Mucosa of rectum (tissue), 2 donors: ENCODE measurements at regions not wholly inside any gene's neighbourhood (a gene's known extent, or its start where the extent isn't known, plus 50 kb on each side); places are given as distances from the start of the nearest gene placed in this dataset.
"Not testable (repeated sequence)": the region's sequence is repeated elsewhere in the genome, so short reads cannot be mapped to it uniquely, and the experiment has no call there.

Experiments
- H3K27ac ChIP-seq, 2 donors: one replicate each; pipeline ENCODE4 v1.7.0; 2013; ENCODE audit warnings: inconsistent platforms in 2 of 2, low read depth in 2 of 2, low read length in 2 of 2
- H3K27me3 ChIP-seq, 2 donors: one replicate each; pipeline ENCODE4 v1.7.0; 2013; ENCODE audit warnings: low read length in 2 of 2; ENCODE audit not compliant: control insufficient read depth in 2 of 2, insufficient read depth in 2 of 2
- H3K36me3 ChIP-seq, 2 donors: one replicate each; pipeline ENCODE4 v1.7.0; 2013; ENCODE audit warnings: low read length in 2 of 2; ENCODE audit not compliant: control insufficient read depth in 2 of 2, insufficient read depth in 2 of 2
- H3K4me1 ChIP-seq, 2 donors: one replicate each; pipeline ENCODE4 v1.7.0; 2013; ENCODE audit warnings: low read length in 2 of 2, mild to moderate bottlenecking in 1 of 2; ENCODE audit not compliant: control insufficient read depth in 2 of 2, insufficient read depth in 2 of 2
- H3K4me3 ChIP-seq, 2 donors: one replicate each; pipeline ENCODE4 v1.7.0; 2013; ENCODE audit warnings: low read length in 2 of 2
- H3K9ac ChIP-seq, 2 donors: one replicate each; pipeline ENCODE4 v1.7.0; 2013; ENCODE audit warnings: low read length in 2 of 2, low read depth in 1 of 2, mild to moderate bottlenecking in 1 of 2
- H3K9me3 ChIP-seq, 2 donors: one replicate each; pipeline ENCODE4 v1.7.0; 2013; ENCODE audit warnings: low read length in 2 of 2; ENCODE audit not compliant: control insufficient read depth in 2 of 2
- donor health status: healthy.
- donor health status: Normal muscosa, but diverticular disease.

- Histone ChIP-seq H3K4me1 (no peaks in the 10 kb centered on the region), H3K9ac (no peak overlapping the region), H3K27ac (no peak overlapping the region), H3K36me3 (no peaks in the 10 kb centered on the region), H3K27me3 (no peaks in the 10 kb centered on the region), H3K9me3 (no peaks in the 10 kb centered on the region), H3K4me3 (no peak overlapping the region)
These were observed 121.5 kb upstream of the HCRTR2 start for GRCh38 chr6:55052846-55053245.

DNA sequence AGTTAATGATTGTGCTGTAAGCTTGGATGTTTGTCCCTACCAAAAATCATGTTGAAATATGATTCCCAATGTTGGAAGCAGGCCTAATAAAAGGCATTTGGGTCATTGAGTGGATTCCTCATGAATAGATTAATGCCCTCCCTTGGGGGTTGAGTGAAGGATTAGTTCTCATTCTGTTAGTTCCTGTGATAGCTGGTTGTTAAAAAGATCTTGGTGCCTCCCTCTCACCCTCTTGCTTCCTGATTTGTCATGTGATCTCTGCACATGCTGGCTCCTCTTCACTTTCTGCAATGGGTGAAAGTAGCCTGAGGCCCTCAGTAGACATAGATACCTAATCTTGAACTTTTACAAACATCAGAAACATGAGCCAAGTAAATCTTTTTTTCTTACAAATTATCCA is 115.6 kb upstream of the HCRTR2 start:
- no peak overlapping the region for H3K27ac ChIP-seq
- no peak overlapping the region for H3K9ac ChIP-seq
- no peaks in the 10 kb centered on the region for H3K9me3 ChIP-seq
- H3K4me1 ChIP-seq: no peaks in the 10 kb centered on the region
- no peak overlapping the region for H3K4me3 ChIP-seq
- H3K36me3 ChIP-seq: no peaks in the 10 kb centered on the region
- H3K27me3 ChIP-seq: no peaks in the 10 kb centered on the region

GRCh38 chr6:55064711-55065420 is 109.4 kb upstream of the HCRTR2 start:
- H3K9me3 ChIP-seq: no peaks in the 10 kb centered on the region
- H3K4me3 ChIP-seq: no peak overlapping the region
- no peaks in the 10 kb centered on the region for H3K27me3 ChIP-seq
- no peaks in the 10 kb centered on the region for H3K36me3 ChIP-seq
- no peaks in the 10 kb centered on the region for H3K4me1 ChIP-seq
- H3K9ac ChIP-seq: no peak overlapping the region
- H3K27ac ChIP-seq: no peak overlapping the region

DNA sequence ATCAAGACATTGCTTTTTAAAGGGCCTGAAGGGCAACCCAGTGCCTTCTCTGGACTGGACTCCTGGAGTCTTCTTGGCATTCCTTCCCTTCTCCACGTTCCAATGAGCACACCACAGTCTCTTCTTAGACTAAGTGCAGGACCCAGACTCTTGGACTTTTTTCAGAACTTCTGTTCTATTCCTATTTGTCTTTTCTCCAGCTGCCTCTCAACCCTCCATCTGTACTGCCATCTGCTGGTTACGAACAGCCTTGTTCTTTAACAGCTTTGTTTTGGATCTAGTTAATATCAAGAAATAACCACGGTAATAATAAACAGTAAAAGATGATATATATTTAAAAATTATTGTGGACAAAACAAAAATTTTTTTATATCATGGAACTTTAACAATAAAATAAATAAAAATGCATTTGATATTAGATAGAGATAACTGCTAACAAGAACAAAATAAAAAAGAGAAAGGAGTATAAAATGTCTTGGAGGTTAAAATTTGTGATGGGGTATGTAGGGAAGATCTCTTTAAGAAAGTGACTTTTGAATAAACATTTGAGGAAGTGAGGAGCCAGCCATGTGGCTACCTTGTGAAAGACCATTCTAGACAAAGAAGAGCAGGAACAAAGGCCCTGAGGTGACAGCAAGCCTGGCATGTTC is 105.1 kb upstream of the HCRTR2 start:
- Histone ChIP-seq H3K27me3 (no peaks in the 10 kb centered on the region), H3K36me3 (no peaks in the 10 kb centered on the region), H3K9me3 (no peaks in the 10 kb centered on the region), H3K4me3 (no peak overlapping the region), H3K27ac (no peak overlapping the region), H3K9ac (no peak overlapping the region), H3K4me1 (no peaks in the 10 kb centered on the region)

GRCh38 chr6:55082021-55082420 is 92.3 kb upstream of the HCRTR2 start:
- no peaks in the 10 kb centered on the region for H3K27me3 ChIP-seq
- H3K9me3 ChIP-seq: no peaks in the 10 kb centered on the region
- H3K4me1 ChIP-seq: no peaks in the 10 kb centered on the region
- no peak overlapping the region for H3K4me3 ChIP-seq
- H3K36me3 ChIP-seq: no peaks in the 10 kb centered on the region
- H3K9ac ChIP-seq: no peak overlapping the region
- no peak overlapping the region for H3K27ac ChIP-seq

DNA sequence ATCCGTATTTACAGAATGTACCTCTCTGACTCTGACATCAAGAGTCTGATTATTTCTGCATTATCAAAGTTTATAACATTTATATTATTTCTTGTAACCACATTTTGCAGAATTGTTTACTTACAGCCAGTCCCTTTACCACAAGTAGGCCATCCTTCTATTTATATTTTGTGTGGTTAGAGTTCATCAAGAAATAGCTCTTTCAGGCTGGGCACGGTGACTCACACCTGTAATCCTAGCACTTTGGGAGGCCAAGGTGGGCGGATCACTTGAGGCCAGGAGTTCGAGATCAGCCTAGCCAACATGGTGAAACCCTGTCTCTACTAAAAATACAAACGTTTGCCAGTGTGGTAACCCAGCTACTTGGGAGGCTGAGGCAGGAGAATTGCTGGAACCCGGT is 86.3 kb upstream of the HCRTR2 start:
- not testable (repeated sequence) for H3K36me3 ChIP-seq, H3K27ac ChIP-seq, H3K4me3 ChIP-seq, H3K9ac ChIP-seq, H3K9me3 ChIP-seq, H3K27me3 ChIP-seq, H3K4me1 ChIP-seq

- no peak overlapping the region for H3K27ac ChIP-seq
- H3K27me3 ChIP-seq: no peaks in the 10 kb centered on the region
- no peaks in the 10 kb centered on the region for H3K4me1 ChIP-seq
- no peak overlapping the region for H3K4me3 ChIP-seq
- no peaks in the 10 kb centered on the region for H3K36me3 ChIP-seq
- no peaks in the 10 kb centered on the region for H3K9me3 ChIP-seq
- H3K9ac ChIP-seq: no peak overlapping the region
These were observed 85.4 kb upstream of the HCRTR2 start for GRCh38 chr6:55088902-55089301.

- Histone ChIP-seq H3K36me3 (no peaks in the 10 kb centered on the region), H3K9me3 (no peaks in the 10 kb centered on the region), H3K27me3 (no peaks in the 10 kb centered on the region), H3K9ac (no peak overlapping the region), H3K4me3 (no peak overlapping the region), H3K4me1 (no peaks in the 10 kb centered on the region), H3K27ac (no peak overlapping the region)
These were observed 85.0 kb upstream of the HCRTR2 start for GRCh38 chr6:55089325-55089724.

GRCh38 chr6:55100686-55101085 is 73.6 kb upstream of the HCRTR2 start:
- H3K4me1 ChIP-seq: no peaks in the 10 kb centered on the region
- no peak overlapping the region for H3K4me3 ChIP-seq
- H3K9me3 ChIP-seq: no peaks in the 10 kb centered on the region
- H3K27ac ChIP-seq: no peak overlapping the region
- H3K27me3 ChIP-seq: no peaks in the 10 kb centered on the region
- H3K9ac ChIP-seq: no peak overlapping the region
- no peaks in the 10 kb centered on the region for H3K36me3 ChIP-seq

DNA sequence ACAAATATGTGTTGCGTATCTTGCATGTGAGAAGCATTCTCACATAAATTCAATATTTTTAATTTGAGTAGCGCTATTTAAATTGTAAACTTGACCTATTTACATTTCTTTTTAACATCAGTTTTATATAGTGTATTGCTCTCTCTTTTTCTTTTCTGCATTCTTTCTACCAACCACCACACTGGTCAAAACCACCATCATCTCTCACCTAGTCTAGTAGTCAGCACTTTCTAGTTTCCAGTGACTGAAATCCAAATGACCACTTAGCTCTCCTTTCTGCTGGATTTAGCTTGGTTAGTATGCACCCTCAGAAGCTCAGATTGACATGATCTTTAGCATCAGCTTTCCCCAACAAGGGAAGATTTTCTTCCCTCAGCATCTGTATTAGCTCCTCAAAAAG is 73.2 kb upstream of the HCRTR2 start:
- Histone ChIP-seq H3K27ac (no peak overlapping the region), H3K36me3 (no peaks in the 10 kb centered on the region), H3K27me3 (no peaks in the 10 kb centered on the region), H3K4me1 (no peaks in the 10 kb centered on the region), H3K9me3 (no peaks in the 10 kb centered on the region), H3K9ac (no peak overlapping the region), H3K4me3 (no peak overlapping the region)
